B cell (primary cell): ENCODE measurements at regions not wholly inside any gene's neighbourhood (a gene's known extent, or its start where the extent isn't known, plus 50 kb on each side); places are given as distances from the start of the nearest gene placed in this dataset.

ENCODE experiments used
- EZH2 ChIP-seq: IDR thresholded peaks from 2 replicates; pipeline ENCODE4 v1.6.1; 2012; ENCODE audit warnings: borderline replicate concordance, low read depth, mild to moderate bottlenecking, moderate library complexity, low read length; ENCODE audit not compliant: insufficient read depth, poor library complexity, severe bottlenecking
- TF ChIP-seq, protein P1 (sequence below): fragments of 200-600 bp; IDR thresholded peaks from one replicate; pipeline ENCODE4 v1.8.0; 2022; ENCODE audit warnings: antibody characterized with exemption, mild to moderate bottlenecking

DNA sequence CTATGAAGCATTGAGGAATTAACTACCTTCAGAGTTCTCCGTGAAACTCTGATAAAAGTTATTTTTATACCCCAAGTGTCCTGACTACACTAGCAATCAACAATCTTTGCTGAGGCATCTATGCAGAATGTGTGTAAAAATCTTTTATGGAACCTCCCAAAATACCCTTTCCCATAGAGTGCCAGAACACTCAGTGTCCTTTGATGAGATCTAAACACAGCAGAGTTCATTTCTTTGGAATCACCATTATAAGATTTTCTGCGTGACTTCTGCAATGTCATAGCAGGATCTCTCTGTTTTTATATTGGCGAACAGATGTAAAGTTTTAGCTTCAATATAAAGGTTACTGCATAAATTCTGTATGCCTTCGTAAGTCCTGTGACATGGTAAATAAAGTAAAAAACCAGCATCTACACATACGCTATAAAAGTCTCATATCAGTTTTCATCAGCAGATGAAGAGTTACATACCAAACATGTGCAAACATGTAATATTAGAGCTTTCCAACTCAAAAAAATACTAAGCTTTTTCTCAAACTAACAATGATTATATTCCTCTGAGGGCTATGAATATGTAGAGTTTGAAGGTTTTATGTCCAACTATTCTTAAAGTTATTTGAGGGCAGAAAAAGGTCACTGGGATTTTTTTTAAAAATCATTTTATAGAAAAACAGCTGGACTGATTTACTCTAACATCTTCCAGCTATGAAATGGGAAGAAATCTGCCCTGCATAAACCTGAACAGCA lies 67.2 kb downstream of the SKIDA1 start:
- TF ChIP-seq, protein P1, sequence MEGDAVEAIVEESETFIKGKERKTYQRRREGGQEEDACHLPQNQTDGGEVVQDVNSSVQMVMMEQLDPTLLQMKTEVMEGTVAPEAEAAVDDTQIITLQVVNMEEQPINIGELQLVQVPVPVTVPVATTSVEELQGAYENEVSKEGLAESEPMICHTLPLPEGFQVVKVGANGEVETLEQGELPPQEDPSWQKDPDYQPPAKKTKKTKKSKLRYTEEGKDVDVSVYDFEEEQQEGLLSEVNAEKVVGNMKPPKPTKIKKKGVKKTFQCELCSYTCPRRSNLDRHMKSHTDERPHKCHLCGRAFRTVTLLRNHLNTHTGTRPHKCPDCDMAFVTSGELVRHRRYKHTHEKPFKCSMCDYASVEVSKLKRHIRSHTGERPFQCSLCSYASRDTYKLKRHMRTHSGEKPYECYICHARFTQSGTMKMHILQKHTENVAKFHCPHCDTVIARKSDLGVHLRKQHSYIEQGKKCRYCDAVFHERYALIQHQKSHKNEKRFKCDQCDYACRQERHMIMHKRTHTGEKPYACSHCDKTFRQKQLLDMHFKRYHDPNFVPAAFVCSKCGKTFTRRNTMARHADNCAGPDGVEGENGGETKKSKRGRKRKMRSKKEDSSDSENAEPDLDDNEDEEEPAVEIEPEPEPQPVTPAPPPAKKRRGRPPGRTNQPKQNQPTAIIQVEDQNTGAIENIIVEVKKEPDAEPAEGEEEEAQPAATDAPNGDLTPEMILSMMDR: no peak
- TF ChIP-seq EZH2: no peak
